ENCODE measurements at regions not wholly inside any gene's neighbourhood (a gene's known extent, or its start where the extent isn't known, plus 50 kb on each side); places are given as distances from the start of the nearest gene placed in this dataset.

- no peaks in the 10 kb centered on the region for H3K36me3 Mint-ChIP-seq
- Histone ChIP-seq H3K4me1 (ENCODE audit: insufficient read depth, low read length) (no peaks in the 10 kb centered on the region), H3K27ac (ENCODE audit: low read depth, low read length) (no peak overlapping the region), H3K36me3 (ENCODE audit: insufficient read depth, low read length) (no peaks in the 10 kb centered on the region), H3K9me3 (ENCODE audit: low read length) (no peaks in the 10 kb centered on the region), H3K27me3 (ENCODE audit: insufficient read depth, low read length, poor library complexity, severe bottlenecking) (no peaks in the 10 kb centered on the region), H3K4me3 (ENCODE audit: low read length) (no peak overlapping the region)
- H3K27me3 Mint-ChIP-seq, result peaks cover 0 to 3% of the 10 kb centered on the region in 2 donors
- POLR2A ChIA-PET, result no interaction called here
- CTCF ChIA-PET, result no interaction called here
- H3K27ac Mint-ChIP-seq, result no peak overlapping the region
- no peak for DNase-seq
- H3K4me1 Mint-ChIP-seq, result no peaks in the 10 kb centered on the region
- H3K9me3 Mint-ChIP-seq, result peaks cover 0 to 6% (median 0%) of the 10 kb centered on the region in 5 donors
- H3K4me3 Mint-ChIP-seq, result no peak overlapping the region
These were observed 191.5 kb upstream of the GDNF start for GRCh38 chr5:38031304-38031703.

- no peaks in the 10 kb centered on the region for H3K9me3 ChIP-seq (ENCODE audit: low read length)
- CTCF ChIA-PET, result no interaction called here
- DNase-seq, result no peak
- no peak overlapping the region for H3K27ac ChIP-seq (ENCODE audit: low read depth, low read length)
- H3K4me3 ChIP-seq (ENCODE audit: low read length), result no peak overlapping the region
- Mint-ChIP-seq H3K9me3 (peaks cover 0 to 5% (median 0%) of the 10 kb centered on the region in 5 donors), H3K36me3 (no peaks in the 10 kb centered on the region), H3K4me3 (no peak overlapping the region), H3K4me1 (no peaks in the 10 kb centered on the region), H3K27ac (no peak overlapping the region), H3K27me3 (peaks cover 0 to 3% of the 10 kb centered on the region in 2 donors)
- H3K4me1 ChIP-seq (ENCODE audit: insufficient read depth, low read length), result no peaks in the 10 kb centered on the region
- POLR2A ChIA-PET, result no interaction called here
- no peaks in the 10 kb centered on the region for H3K27me3 ChIP-seq (ENCODE audit: insufficient read depth, low read length, poor library complexity, severe bottlenecking)
- H3K36me3 ChIP-seq (ENCODE audit: insufficient read depth, low read length), result no peaks in the 10 kb centered on the region
These were observed 189.7 kb upstream of the GDNF start for GRCh38 chr5:38029397-38030065.

- Mint-ChIP-seq H3K9me3 (no peaks in the 10 kb centered on the region), H3K4me3 (no peak overlapping the region), H3K36me3 (no peaks in the 10 kb centered on the region), H3K4me1 (no peaks in the 10 kb centered on the region), H3K27me3 (no peaks in the 10 kb centered on the region), H3K27ac (no peak overlapping the region)
- DNase-seq, result no peak
- H3K4me3 ChIP-seq (ENCODE audit: low read length), result no peak overlapping the region
- no peaks in the 10 kb centered on the region for H3K36me3 ChIP-seq (ENCODE audit: insufficient read depth, low read length)
- no peaks in the 10 kb centered on the region for H3K27me3 ChIP-seq (ENCODE audit: insufficient read depth, low read length, poor library complexity, severe bottlenecking)
- H3K4me1 ChIP-seq (ENCODE audit: insufficient read depth, low read length), result no peaks in the 10 kb centered on the region
- ChIA-PET CTCF (no interaction called here), POLR2A (no interaction called here)
- H3K9me3 ChIP-seq (ENCODE audit: low read length), result no peaks in the 10 kb centered on the region
- no peak overlapping the region for H3K27ac ChIP-seq (ENCODE audit: low read depth, low read length)
These were observed 184.0 kb upstream of the GDNF start for GRCh38 chr5:38023799-38024198.

DNA sequence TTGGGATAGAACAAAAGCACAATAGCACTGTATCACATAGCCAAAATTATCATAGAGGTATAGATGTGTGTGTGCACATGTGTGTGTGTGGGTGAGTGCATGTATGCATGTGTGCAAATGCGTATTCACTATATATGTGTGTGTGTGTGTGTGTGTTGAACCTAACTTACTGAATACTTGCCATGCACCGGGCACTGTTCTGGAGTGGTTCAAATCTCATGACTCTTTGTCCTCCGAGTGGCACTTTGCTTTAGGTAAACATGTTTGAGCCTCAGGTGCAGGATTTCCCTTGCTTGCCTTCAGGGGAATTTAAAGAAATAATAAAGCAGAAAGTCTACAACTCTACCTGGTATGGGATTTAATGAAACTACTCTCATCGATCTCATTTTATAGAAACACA, 183.5 kb upstream of the GDNF start:
- no peaks in the 10 kb centered on the region for H3K27me3 Mint-ChIP-seq
- POLR2A ChIA-PET, result no interaction called here
- H3K4me3 ChIP-seq (ENCODE audit: low read length), result no peak overlapping the region
- H3K9me3 ChIP-seq (ENCODE audit: low read length), result no peaks in the 10 kb centered on the region
- H3K36me3 Mint-ChIP-seq, result no peaks in the 10 kb centered on the region
- no peaks in the 10 kb centered on the region for H3K4me1 Mint-ChIP-seq
- CTCF ChIA-PET, result no interaction called here
- no peaks in the 10 kb centered on the region for H3K9me3 Mint-ChIP-seq
- H3K27me3 ChIP-seq (ENCODE audit: insufficient read depth, low read length, poor library complexity, severe bottlenecking), result no peaks in the 10 kb centered on the region
- no peak overlapping the region for H3K4me3 Mint-ChIP-seq
- no peak for DNase-seq
- no peaks in the 10 kb centered on the region for H3K4me1 ChIP-seq (ENCODE audit: insufficient read depth, low read length)
- no peak overlapping the region for H3K27ac ChIP-seq (ENCODE audit: low read depth, low read length)
- H3K36me3 ChIP-seq (ENCODE audit: insufficient read depth, low read length), result no peaks in the 10 kb centered on the region
- no peak overlapping the region for H3K27ac Mint-ChIP-seq

GRCh38 chr5:38022631-38023030, 182.8 kb upstream of the GDNF start:
- H3K9me3 ChIP-seq (ENCODE audit: low read length), result no peaks in the 10 kb centered on the region
- no peak for DNase-seq
- H3K27me3 ChIP-seq (ENCODE audit: insufficient read depth, low read length, poor library complexity, severe bottlenecking), result no peaks in the 10 kb centered on the region
- Mint-ChIP-seq H3K9me3 (no peaks in the 10 kb centered on the region), H3K4me3 (no peak overlapping the region), H3K27me3 (no peaks in the 10 kb centered on the region), H3K27ac (no peak overlapping the region), H3K4me1 (no peaks in the 10 kb centered on the region), H3K36me3 (no peaks in the 10 kb centered on the region)
- H3K36me3 ChIP-seq (ENCODE audit: insufficient read depth, low read length), result no peaks in the 10 kb centered on the region
- no peak overlapping the region for H3K4me3 ChIP-seq (ENCODE audit: low read length)
- H3K4me1 ChIP-seq (ENCODE audit: insufficient read depth, low read length), result no peaks in the 10 kb centered on the region
- CTCF ChIA-PET, result no interaction called here
- no peak overlapping the region for H3K27ac ChIP-seq (ENCODE audit: low read depth, low read length)
- POLR2A ChIA-PET, result no interaction called here

DNA sequence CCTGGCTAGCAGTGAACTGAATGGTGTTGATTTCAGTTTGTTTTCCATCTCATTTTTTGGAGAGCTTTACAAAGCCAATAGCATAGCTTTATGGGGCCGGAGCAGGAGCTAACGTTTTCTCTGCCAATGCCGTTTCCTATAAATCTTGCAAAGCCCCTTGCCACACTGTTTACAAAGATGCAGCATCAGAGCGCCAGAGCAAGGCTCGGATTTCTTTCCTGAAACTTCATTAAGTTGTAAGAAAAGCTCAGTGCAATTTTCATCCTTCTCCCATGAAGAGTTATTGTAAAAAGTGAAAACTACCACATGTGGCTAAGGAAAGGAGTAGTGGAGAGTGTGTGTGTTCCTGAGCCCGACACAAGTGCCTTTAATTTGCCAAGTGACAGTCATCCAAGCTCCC, 178.2 kb upstream of the GDNF start:
- Mint-ChIP-seq H3K27ac (no peak overlapping the region), H3K9me3 (peaks cover 0 to 2% (median 0%) of the 10 kb centered on the region in 5 donors), H3K4me1 (no peaks in the 10 kb centered on the region), H3K36me3 (no peaks in the 10 kb centered on the region), H3K27me3 (no peaks in the 10 kb centered on the region), H3K4me3 (no peak overlapping the region)
- H3K27ac ChIP-seq (ENCODE audit: low read depth, low read length), result no peak overlapping the region
- H3K27me3 ChIP-seq (ENCODE audit: insufficient read depth, low read length, poor library complexity, severe bottlenecking), result no peaks in the 10 kb centered on the region
- no peaks in the 10 kb centered on the region for H3K4me1 ChIP-seq (ENCODE audit: insufficient read depth, low read length)
- no peak for DNase-seq
- H3K9me3 ChIP-seq (ENCODE audit: low read length), result no peaks in the 10 kb centered on the region
- ChIA-PET CTCF (no interaction called here), POLR2A (no interaction called here)
- no peak overlapping the region for H3K4me3 ChIP-seq (ENCODE audit: low read length)
- H3K36me3 ChIP-seq (ENCODE audit: insufficient read depth, low read length), result no peaks in the 10 kb centered on the region

GRCh38 chr5:38013107-38013506, 173.3 kb upstream of the GDNF start:
- Histone ChIP-seq H3K9me3 (ENCODE audit: low read length) (no peaks in the 10 kb centered on the region), H3K4me3 (ENCODE audit: low read length) (no peak overlapping the region), H3K36me3 (ENCODE audit: insufficient read depth, low read length) (no peaks in the 10 kb centered on the region), H3K4me1 (ENCODE audit: insufficient read depth, low read length) (no peaks in the 10 kb centered on the region), H3K27ac (ENCODE audit: low read depth, low read length) (no peak overlapping the region), H3K27me3 (ENCODE audit: insufficient read depth, low read length, poor library complexity, severe bottlenecking) (no peaks in the 10 kb centered on the region)
- H3K4me3 Mint-ChIP-seq, result no peak overlapping the region
- DNase-seq, result no peak
- no peaks in the 10 kb centered on the region for H3K27me3 Mint-ChIP-seq
- CTCF ChIA-PET, result no interaction called here
- H3K4me1 Mint-ChIP-seq, result no peaks in the 10 kb centered on the region
- POLR2A ChIA-PET, result no interaction called here
- peaks cover 0 to 2% (median 0%) of the 10 kb centered on the region in 5 donors for H3K9me3 Mint-ChIP-seq
- H3K36me3 Mint-ChIP-seq, result no peaks in the 10 kb centered on the region
- H3K27ac Mint-ChIP-seq, result no peak overlapping the region

GRCh38 chr5:38011668-38012188, 171.9 kb upstream of the GDNF start:
- Mint-ChIP-seq H3K4me3 (no peak overlapping the region), H3K27me3 (peaks cover 0 to 2% of the 10 kb centered on the region in 2 donors), H3K36me3 (no peaks in the 10 kb centered on the region), H3K4me1 (no peaks in the 10 kb centered on the region), H3K9me3 (peaks cover 0 to 3% (median 0%) of the 10 kb centered on the region in 5 donors), H3K27ac (no peak overlapping the region)
- Histone ChIP-seq H3K27ac (ENCODE audit: low read depth, low read length) (no peak overlapping the region), H3K4me1 (ENCODE audit: insufficient read depth, low read length) (no peaks in the 10 kb centered on the region), H3K36me3 (ENCODE audit: insufficient read depth, low read length) (no peaks in the 10 kb centered on the region), H3K9me3 (ENCODE audit: low read length) (no peaks in the 10 kb centered on the region), H3K27me3 (ENCODE audit: insufficient read depth, low read length, poor library complexity, severe bottlenecking) (no peaks in the 10 kb centered on the region), H3K4me3 (ENCODE audit: low read length) (no peak overlapping the region)
- DNase-seq, result no peak
- CTCF ChIA-PET, result no interaction called here
- POLR2A ChIA-PET, result no interaction called here

Data from CD8-positive, alpha-beta memory T cell (primary cell).